ENCODE measurements at regions not wholly inside any gene's neighbourhood (a gene's known extent, or its start where the extent isn't known, plus 50 kb on each side); places are given as distances from the start of the nearest gene placed in this dataset.

DNA sequence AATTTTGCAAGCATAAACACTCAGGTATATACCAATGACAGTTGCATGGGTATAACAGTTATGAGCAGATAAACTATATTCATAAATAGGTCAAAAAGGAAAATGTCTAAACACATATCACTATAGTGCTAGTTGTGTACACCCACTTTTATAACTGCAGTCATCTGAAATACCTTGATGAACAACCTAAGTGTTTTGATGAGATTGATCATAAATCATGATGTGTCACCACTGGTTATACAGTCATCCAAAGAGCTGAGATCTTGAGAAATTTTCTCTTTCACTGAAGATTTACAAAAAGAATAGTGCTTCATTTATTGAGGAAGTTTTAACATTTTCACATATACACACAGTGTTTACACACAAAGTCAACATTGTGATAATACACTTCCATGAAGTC is 78.6 kb upstream of the SLC25A13 start:
- Histone ChIP-seq H3K27ac (replicated peaks in 1 of 4) (no peak overlapping the region), H3K27me3 (no peaks in the 10 kb centered on the region), H3K9me3 (no peaks in the 10 kb centered on the region), H3K36me3 (no peaks in the 10 kb centered on the region), H3K4me3 (no peak overlapping the region), H3K4me1 (no peaks in the 10 kb centered on the region)
- DNase-seq (ENCODE audit: extremely low spot score): no peak
- intact Hi-C loops (cut with DNase I): no loop called here
- TF ChIP-seq, protein P1, sequence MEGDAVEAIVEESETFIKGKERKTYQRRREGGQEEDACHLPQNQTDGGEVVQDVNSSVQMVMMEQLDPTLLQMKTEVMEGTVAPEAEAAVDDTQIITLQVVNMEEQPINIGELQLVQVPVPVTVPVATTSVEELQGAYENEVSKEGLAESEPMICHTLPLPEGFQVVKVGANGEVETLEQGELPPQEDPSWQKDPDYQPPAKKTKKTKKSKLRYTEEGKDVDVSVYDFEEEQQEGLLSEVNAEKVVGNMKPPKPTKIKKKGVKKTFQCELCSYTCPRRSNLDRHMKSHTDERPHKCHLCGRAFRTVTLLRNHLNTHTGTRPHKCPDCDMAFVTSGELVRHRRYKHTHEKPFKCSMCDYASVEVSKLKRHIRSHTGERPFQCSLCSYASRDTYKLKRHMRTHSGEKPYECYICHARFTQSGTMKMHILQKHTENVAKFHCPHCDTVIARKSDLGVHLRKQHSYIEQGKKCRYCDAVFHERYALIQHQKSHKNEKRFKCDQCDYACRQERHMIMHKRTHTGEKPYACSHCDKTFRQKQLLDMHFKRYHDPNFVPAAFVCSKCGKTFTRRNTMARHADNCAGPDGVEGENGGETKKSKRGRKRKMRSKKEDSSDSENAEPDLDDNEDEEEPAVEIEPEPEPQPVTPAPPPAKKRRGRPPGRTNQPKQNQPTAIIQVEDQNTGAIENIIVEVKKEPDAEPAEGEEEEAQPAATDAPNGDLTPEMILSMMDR (IDR thresholded peaks at IDR 0.05): no peak
- TF ChIP-seq POLR2A (IDR thresholded peaks at IDR 0.05; ENCODE audit: low read depth) (no peak), POLR2AphosphoS5 (IDR thresholded peaks at IDR 0.05) (no peak), EP300 (IDR thresholded peaks at IDR 0.05) (no peak)

DNA sequence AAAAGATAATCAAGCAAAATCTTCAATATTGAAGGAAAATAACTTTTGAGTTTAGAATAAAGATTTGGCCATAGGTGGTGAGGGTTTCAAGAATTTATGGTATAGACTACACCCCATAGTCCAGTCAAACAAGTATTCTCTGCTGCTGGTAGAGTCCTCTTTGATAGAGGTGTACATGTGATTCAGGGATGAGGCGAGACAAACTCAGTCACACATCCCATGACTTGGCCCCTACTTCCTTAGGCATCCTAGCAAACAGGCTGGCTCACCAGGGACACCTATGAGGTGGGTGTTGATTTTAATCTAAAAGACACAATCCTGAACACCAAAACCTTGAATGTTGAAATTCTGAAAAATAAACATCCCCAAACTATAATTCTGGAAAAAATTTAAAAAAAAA is 78.1 kb upstream of the SLC25A13 start:
- no peak for TF ChIP-seq EP300 (IDR thresholded peaks at IDR 0.05)
- TF ChIP-seq POLR2AphosphoS5 (IDR thresholded peaks at IDR 0.05): no peak
- Histone ChIP-seq H3K27me3 (no peaks in the 10 kb centered on the region), H3K27ac (replicated peaks in 1 of 4) (no peak overlapping the region), H3K4me3 (no peak overlapping the region), H3K9me3 (no peaks in the 10 kb centered on the region), H3K36me3 (no peaks in the 10 kb centered on the region), H3K4me1 (no peaks in the 10 kb centered on the region)
- WGBS: 92% methylated on average over 1 of the region's 1 CpG
- DNase-seq (ENCODE audit: extremely low spot score): no peak
- intact Hi-C loops (cut with DNase I): no loop called here

DNA sequence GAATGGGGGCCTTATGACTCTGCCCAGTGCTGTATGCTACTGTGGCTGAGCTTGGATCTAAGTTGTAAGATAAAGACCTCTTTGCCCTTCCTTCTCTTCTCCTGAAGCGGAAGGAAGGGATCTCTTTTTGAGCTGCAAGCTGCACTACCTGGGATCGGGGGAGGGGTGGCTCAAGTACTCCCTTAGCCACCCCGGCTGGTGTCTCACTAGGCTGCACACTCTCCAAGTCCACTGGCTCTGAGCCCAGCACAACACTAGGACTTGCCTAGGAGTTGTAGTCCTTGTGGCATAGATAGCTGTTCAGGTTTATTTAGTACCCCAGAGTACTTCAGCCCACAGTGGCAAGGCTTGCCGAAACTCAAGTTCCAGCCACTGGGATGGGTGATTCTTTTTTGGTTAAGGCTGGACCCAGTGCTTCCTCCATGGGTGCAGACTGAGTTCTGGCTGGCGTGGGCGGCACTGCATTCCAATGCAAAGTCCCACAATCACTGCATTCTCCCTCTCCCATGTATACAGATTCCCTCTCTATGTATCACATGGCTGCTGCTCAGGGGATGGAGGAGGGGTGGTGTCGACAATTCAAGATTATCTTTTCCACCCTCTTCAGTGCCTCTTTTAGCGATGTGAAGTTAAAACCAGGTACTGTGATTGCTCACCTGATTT is 76.2 kb upstream of the SLC25A13 start:
- no peak overlapping the region for H3K4me3 ChIP-seq
- H3K27me3 ChIP-seq: no peaks in the 10 kb centered on the region
- TF ChIP-seq POLR2AphosphoS5 (IDR thresholded peaks at IDR 0.05) (no peak), POLR2A (IDR thresholded peaks at IDR 0.05; ENCODE audit: low read depth) (no peak), EP300 (IDR thresholded peaks at IDR 0.05) (no peak)
- TF ChIP-seq, protein P1 (IDR thresholded peaks at IDR 0.05): no peak
- DNase-seq (ENCODE audit: extremely low spot score): no peak
- no peak overlapping the region for H3K27ac ChIP-seq (replicated peaks in 1 of 4)
- intact Hi-C loops (cut with DNase I): no loop called here
- WGBS: 87% methylated on average over 7 of the region's 8 CpGs
- peaks cover 0 to 3% (median 0%) of the 10 kb centered on the region in 4 donors for H3K9me3 ChIP-seq
- H3K4me1 ChIP-seq: no peaks in the 10 kb centered on the region
- H3K36me3 ChIP-seq: no peaks in the 10 kb centered on the region

DNA sequence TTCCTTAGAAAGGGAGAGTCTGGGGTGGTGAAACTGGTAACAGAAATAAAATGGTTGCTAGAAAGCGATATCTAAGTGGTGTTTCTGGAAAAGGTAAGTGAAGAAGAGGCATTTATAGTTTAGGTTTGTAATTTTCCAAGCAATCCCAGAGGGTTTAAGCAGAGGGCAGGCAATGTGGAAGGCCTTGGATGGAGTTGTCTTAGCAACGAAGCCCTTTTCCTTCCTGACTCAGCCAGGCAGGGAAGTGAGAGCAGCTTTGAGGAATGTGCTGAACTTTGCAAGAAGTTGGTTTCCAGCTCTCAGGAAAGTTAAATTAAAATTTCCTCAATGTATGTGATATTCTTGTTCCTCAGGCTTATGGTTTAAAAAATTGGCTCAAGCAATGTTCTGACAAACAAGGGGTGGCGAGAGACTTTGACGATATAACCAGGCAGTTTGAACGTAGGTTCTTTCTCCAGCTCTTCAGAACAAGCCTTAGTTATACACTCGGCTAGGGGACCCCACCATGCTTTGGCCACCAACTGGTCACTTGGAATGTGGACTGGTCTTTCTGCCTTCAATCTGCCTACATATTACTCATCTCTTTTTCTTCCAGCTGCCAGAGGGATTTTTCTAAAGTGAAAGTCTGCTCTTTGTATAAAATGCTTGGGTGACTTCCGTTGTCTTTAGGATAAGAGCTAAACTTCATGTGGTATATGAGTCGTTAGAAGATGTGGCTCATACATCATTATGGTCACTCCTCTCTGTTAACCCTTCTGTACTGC is 66.9 kb upstream of the SLC25A13 start:
- Histone ChIP-seq H3K4me3 (no peak overlapping the region), H3K36me3 (no peaks in the 10 kb centered on the region), H3K4me1 (peaks cover 0 to 8% (median 0%) of the 10 kb centered on the region in 4 donors), H3K27me3 (no peaks in the 10 kb centered on the region), H3K9me3 (no peaks in the 10 kb centered on the region), H3K27ac (replicated peaks in 1 of 4) (peak overlapping the region; percentile 11 to 43 (median 36))
- 46% methylated on average over 8 of the region's 8 CpGs for WGBS
- no peak for DNase-seq (ENCODE audit: extremely low spot score)
- intact Hi-C loops (cut with DNase I): no loop called here
- TF ChIP-seq POLR2A (IDR thresholded peaks at IDR 0.05; ENCODE audit: low read depth): no peak
- no peak for TF ChIP-seq EP300 (IDR thresholded peaks at IDR 0.05)
- TF ChIP-seq, protein P1 (IDR thresholded peaks at IDR 0.05): no peak
- TF ChIP-seq POLR2AphosphoS5 (IDR thresholded peaks at IDR 0.05): peak; percentile 36 to 43

DNA sequence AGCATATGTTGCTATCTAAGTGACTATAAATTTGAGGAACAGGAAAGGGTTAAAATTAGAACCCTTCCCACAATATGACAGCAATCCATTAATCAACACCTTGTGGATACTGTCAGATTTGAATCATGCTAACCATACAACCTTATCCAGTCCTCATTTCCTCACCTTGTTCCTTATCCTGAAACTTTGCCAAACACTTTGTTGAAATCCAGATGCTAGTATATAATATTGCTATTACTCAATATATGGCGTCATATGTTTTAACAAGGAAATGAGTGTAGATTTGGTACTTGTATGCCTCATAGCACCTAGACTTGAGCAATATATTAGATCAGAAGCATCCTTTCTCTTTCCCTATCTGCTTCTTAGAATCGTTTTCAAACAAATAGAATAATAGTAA is 66.3 kb upstream of the SLC25A13 start:
- Histone ChIP-seq H3K9me3 (no peaks in the 10 kb centered on the region), H3K27ac (replicated peaks in 1 of 4) (peak overlapping the region; percentile 11 to 43 (median 36)), H3K4me3 (no peak overlapping the region), H3K36me3 (no peaks in the 10 kb centered on the region), H3K27me3 (no peaks in the 10 kb centered on the region), H3K4me1 (peaks cover 0 to 8% (median 0%) of the 10 kb centered on the region in 4 donors)
- DNase-seq (ENCODE audit: extremely low spot score): no peak
- intact Hi-C loops (cut with DNase I): no loop called here
- TF ChIP-seq, protein P1 (IDR thresholded peaks at IDR 0.05): no peak
- TF ChIP-seq POLR2A (IDR thresholded peaks at IDR 0.05; ENCODE audit: low read depth): no peak
- no peak for TF ChIP-seq POLR2AphosphoS5 (IDR thresholded peaks at IDR 0.05)
- TF ChIP-seq EP300 (IDR thresholded peaks at IDR 0.05): no peak
- 25% methylated on average over 2 of the region's 2 CpGs for WGBS
